ENCODE measurements at regions not wholly inside any gene's neighbourhood (a gene's known extent, or its start where the extent isn't known, plus 50 kb on each side); places are given as distances from the start of the nearest gene placed in this dataset.

GRCh38 chr10:4213441-4213840 is 428.4 kb upstream of the KLF6 start:
- TF ChIP-seq, protein P1, sequence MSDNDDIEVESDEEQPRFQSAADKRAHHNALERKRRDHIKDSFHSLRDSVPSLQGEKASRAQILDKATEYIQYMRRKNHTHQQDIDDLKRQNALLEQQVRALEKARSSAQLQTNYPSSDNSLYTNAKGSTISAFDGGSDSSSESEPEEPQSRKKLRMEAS (IDR thresholded peaks at IDR 0.05; ENCODE audit: low read depth, low read length) = no peak
- TF ChIP-seq, protein P2, sequence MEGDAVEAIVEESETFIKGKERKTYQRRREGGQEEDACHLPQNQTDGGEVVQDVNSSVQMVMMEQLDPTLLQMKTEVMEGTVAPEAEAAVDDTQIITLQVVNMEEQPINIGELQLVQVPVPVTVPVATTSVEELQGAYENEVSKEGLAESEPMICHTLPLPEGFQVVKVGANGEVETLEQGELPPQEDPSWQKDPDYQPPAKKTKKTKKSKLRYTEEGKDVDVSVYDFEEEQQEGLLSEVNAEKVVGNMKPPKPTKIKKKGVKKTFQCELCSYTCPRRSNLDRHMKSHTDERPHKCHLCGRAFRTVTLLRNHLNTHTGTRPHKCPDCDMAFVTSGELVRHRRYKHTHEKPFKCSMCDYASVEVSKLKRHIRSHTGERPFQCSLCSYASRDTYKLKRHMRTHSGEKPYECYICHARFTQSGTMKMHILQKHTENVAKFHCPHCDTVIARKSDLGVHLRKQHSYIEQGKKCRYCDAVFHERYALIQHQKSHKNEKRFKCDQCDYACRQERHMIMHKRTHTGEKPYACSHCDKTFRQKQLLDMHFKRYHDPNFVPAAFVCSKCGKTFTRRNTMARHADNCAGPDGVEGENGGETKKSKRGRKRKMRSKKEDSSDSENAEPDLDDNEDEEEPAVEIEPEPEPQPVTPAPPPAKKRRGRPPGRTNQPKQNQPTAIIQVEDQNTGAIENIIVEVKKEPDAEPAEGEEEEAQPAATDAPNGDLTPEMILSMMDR (IDR thresholded peaks at IDR 0.05; ENCODE audit: low read depth, low read length) = no peak
- no peak for TF ChIP-seq POLR2A (IDR thresholded peaks at IDR 0.05; ENCODE audit: extremely low read depth, insufficient read length)
- no peak for TF ChIP-seq MYC (IDR thresholded peaks at IDR 0.05; ENCODE audit: low read depth, low read length)

All from NB4 (cell line).